ENCODE measurements at regions not wholly inside any gene's neighbourhood (a gene's known extent, or its start where the extent isn't known, plus 50 kb on each side); places are given as distances from the start of the nearest gene placed in this dataset.
"Not testable (repeated sequence)": the region's sequence is repeated elsewhere in the genome, so short reads cannot be mapped to it uniquely, and the experiment has no call there.

DNA sequence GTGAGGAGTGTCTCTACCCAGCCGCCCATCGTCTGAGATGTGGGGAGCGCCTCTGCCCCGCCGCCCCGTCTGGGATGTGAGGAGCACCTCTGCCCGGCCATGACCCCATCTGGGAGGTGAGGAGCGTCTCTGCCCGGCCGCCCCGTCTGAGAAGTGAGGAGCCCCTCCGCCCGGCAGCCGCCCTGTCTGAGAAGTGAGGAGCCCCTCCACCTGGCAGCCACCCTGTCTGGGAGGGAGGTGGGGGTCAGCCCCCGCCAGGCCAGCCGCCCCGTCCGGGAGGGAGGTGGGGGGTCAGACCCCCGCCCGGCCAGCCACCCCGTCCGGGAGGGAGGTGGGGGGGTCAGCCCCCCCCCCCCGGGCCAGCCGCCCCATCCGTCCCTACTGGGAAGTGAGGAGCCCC, 132.4 kb upstream of the TMEM168 start:
- POLR2A ChIA-PET; H3K36me3 ChIP-seq (ENCODE audit: control insufficient read depth in 2 of 2, insufficient read depth in 1 of 2, low read length in 2 of 2); H3K27ac ChIP-seq (ENCODE audit: extremely low read depth, low read depth, low read length); CTCF ChIA-PET; H3K9me3 ChIP-seq (ENCODE audit: control insufficient read depth, insufficient read depth, low read depth, low read length); H3K4me1 ChIP-seq (ENCODE audit: control insufficient read depth, insufficient read depth, low read length); H3K4me3 ChIP-seq (ENCODE audit: low read depth, low read length): not testable (repeated sequence)

DNA sequence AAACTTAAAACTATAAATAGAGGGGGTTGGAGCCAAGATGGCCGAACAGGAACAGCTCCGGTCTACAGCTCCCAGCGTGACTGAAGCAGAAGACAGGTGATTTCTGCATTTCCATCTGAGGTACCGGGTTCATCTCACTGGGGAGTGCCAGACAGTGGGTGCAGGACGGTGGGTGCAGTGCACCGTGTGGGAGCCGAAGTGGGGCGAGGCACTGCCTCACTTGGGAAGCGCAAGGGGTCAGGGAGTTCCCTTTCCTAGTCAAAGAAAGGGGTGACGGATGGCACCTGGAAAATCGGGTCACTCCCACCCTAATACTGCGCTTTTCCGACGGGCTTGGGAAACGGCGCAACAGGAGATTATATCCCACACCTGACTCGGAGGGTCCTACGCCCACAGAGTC, 126.2 kb upstream of the TMEM168 start:
- CTCF ChIA-PET; H3K4me3 ChIP-seq (ENCODE audit: low read depth, low read length); H3K9me3 ChIP-seq (ENCODE audit: control insufficient read depth, insufficient read depth, low read depth, low read length); H3K27ac ChIP-seq (ENCODE audit: extremely low read depth, low read depth, low read length); H3K4me1 ChIP-seq (ENCODE audit: control insufficient read depth, insufficient read depth, low read length); POLR2A ChIA-PET: not testable (repeated sequence)
- H3K36me3 ChIP-seq (ENCODE audit: control insufficient read depth in 2 of 2, insufficient read depth in 1 of 2, low read length in 2 of 2): peaks cover 7 to 17% of the 10 kb centered on the region in 2 experiments

- Histone ChIP-seq H3K4me1 (ENCODE audit: control insufficient read depth, insufficient read depth, low read length) (no peaks in the 10 kb centered on the region), H3K9me3 (ENCODE audit: control insufficient read depth, insufficient read depth, low read depth, low read length) (no peaks in the 10 kb centered on the region), H3K4me3 (ENCODE audit: low read depth, low read length) (no peak overlapping the region), H3K27ac (ENCODE audit: extremely low read depth, low read depth, low read length) (no peak overlapping the region), H3K36me3 (ENCODE audit: control insufficient read depth in 2 of 2, insufficient read depth in 1 of 2, low read length in 2 of 2) (peaks cover 0 to 12% of the 10 kb centered on the region in 2 experiments; a peak in 2 of 3 replicates)
- POLR2A ChIA-PET: no interaction called here
- CTCF ChIA-PET: interaction anchor here (1.3 to 1.8 kb wide), 2 partner anchors 9 to 358 kb away, joined by 3 to 13 read pairs; no protein-coding TSS in a partner anchor
- TF ChIP-seq ZNF184 (tag by site-specific recombination; IDR thresholded peaks at IDR 0.05): no peak
- no peak for TF ChIP-seq ZNF335 (tag by site-specific recombination; conservative IDR thresholded peaks at IDR 0.05)
- TF ChIP-seq ZNF214 (tag by site-specific recombination; IDR thresholded peaks at IDR 0.05; ENCODE audit: borderline replicate concordance): no peak
- TF ChIP-seq ZNF560 (tag by site-specific recombination; IDR thresholded peaks at IDR 0.05; ENCODE audit: borderline replicate concordance): no peak
- TF ChIP-seq ZNF677 (tag by site-specific recombination; IDR thresholded peaks at IDR 0.05): no peak
- no peak for TF ChIP-seq ZNF48 (tag by site-specific recombination; IDR thresholded peaks at IDR 0.05)
- TF ChIP-seq ZNF549 (tag by site-specific recombination; IDR thresholded peaks at IDR 0.05): no peak
- no peak for TF ChIP-seq ZNF768 (tag by site-specific recombination; IDR thresholded peaks at IDR 0.05)
- TF ChIP-seq ZNF692 (tag by site-specific recombination; IDR thresholded peaks at IDR 0.05): no peak
- no peak for TF ChIP-seq BCL11A (tag by site-specific recombination; IDR thresholded peaks at IDR 0.05; ENCODE audit: low read depth)
- TF ChIP-seq, protein P1, sequence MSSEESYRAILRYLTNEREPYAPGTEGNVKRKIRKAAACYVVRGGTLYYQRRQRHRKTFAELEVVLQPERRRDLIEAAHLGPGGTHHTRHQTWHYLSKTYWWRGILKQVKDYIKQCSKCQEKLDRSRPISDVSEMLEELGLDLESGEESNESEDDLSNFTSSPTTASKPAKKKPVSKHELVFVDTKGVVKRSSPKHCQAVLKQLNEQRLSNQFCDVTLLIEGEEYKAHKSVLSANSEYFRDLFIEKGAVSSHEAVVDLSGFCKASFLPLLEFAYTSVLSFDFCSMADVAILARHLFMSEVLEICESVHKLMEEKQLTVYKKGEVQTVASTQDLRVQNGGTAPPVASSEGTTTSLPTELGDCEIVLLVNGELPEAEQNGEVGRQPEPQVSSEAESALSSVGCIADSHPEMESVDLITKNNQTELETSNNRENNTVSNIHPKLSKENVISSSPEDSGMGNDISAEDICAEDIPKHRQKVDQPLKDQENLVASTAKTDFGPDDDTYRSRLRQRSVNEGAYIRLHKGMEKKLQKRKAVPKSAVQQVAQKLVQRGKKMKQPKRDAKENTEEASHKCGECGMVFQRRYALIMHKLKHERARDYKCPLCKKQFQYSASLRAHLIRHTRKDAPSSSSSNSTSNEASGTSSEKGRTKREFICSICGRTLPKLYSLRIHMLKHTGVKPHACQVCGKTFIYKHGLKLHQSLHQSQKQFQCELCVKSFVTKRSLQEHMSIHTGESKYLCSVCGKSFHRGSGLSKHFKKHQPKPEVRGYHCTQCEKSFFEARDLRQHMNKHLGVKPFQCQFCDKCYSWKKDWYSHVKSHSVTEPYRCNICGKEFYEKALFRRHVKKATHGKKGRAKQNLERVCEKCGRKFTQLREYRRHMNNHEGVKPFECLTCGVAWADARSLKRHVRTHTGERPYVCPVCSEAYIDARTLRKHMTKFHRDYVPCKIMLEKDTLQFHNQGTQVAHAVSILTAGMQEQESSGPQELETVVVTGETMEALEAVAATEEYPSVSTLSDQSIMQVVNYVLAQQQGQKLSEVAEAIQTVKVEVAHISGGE (tag by site-specific recombination; conservative IDR thresholded peaks at IDR 0.05; ENCODE audit: low read depth): no peak
- no peak for TF ChIP-seq REPIN1 (tag by site-specific recombination; IDR thresholded peaks at IDR 0.05; ENCODE audit: low read depth)
- no peak for TF ChIP-seq ZFP3 (tag by site-specific recombination; IDR thresholded peaks at IDR 0.05; ENCODE audit: low read depth)
- TF ChIP-seq ZNF394 (tag by site-specific recombination; IDR thresholded peaks at IDR 0.05; ENCODE audit: borderline replicate concordance): no peak
Measured at GRCh38 chr7:112908086-112908485, 117.9 kb upstream of the TMEM168 start.

DNA sequence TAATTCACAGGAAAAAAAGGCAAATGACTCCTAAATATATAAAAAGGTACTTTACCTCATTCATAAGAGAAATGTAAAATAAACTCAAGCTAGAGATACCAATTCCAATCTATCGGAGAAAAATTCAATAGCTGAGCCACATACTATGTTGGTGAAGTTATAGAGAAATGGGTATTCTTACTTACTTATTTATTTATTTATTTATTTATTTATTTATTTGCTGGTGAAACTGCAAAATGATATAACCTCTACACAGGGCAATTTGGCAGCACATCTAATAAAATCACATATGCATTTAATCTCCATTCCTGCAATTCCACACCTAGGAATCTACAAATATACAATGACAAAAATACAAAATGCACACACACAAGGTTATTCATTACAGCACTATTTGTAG, 117.5 kb upstream of the TMEM168 start:
- H3K27ac ChIP-seq (ENCODE audit: extremely low read depth, low read depth, low read length): no peak overlapping the region
- CTCF ChIA-PET: interaction anchor here (0.5 to 1.8 kb wide), 4 partner anchors 8 to 385 kb away, joined by 3 to 13 read pairs (median 3); no protein-coding TSS in a partner anchor
- POLR2A ChIA-PET: no interaction called here
- no peaks in the 10 kb centered on the region for H3K4me1 ChIP-seq (ENCODE audit: control insufficient read depth, insufficient read depth, low read length)
- peaks cover 0 to 8% of the 10 kb centered on the region in 2 experiments; a peak in 2 of 3 replicates for H3K36me3 ChIP-seq (ENCODE audit: control insufficient read depth in 2 of 2, insufficient read depth in 1 of 2, low read length in 2 of 2)
- no peaks in the 10 kb centered on the region for H3K9me3 ChIP-seq (ENCODE audit: control insufficient read depth, insufficient read depth, low read depth, low read length)
- no peak overlapping the region for H3K4me3 ChIP-seq (ENCODE audit: low read depth, low read length)
- peak; percentile 38 for TF ChIP-seq ZNF623 (tag by site-specific recombination; IDR thresholded peaks at IDR 0.05)
- no peak for TF ChIP-seq ZNF449 (tag by site-specific recombination; IDR thresholded peaks at IDR 0.05)
- TF ChIP-seq, protein P2, sequence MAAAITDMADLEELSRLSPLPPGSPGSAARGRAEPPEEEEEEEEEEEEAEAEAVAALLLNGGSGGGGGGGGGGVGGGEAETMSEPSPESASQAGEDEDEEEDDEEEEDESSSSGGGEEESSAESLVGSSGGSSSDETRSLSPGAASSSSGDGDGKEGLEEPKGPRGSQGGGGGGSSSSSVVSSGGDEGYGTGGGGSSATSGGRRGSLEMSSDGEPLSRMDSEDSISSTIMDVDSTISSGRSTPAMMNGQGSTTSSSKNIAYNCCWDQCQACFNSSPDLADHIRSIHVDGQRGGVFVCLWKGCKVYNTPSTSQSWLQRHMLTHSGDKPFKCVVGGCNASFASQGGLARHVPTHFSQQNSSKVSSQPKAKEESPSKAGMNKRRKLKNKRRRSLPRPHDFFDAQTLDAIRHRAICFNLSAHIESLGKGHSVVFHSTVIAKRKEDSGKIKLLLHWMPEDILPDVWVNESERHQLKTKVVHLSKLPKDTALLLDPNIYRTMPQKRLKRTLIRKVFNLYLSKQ (tag by site-specific recombination; IDR thresholded peaks at IDR 0.05; ENCODE audit: borderline replicate concordance): no peak
